Peyer's patch (tissue), 4 donors: ENCODE measurements at regions not wholly inside any gene's neighbourhood (a gene's known extent, or its start where the extent isn't known, plus 50 kb on each side); places are given as distances from the start of the nearest gene placed in this dataset.
A peak's percentile ranks its signal among the peaks of the same experiment; 100 is the strongest.
"Not testable (repeated sequence)": the region's sequence is repeated elsewhere in the genome, so short reads cannot be mapped to it uniquely, and the experiment has no call there.

Source experiments
- DNase-seq, 3 donors: peaks; one replicate each; pipeline ENCODE4 v3.0.0-alpha.2; 2017 to 2019
- H3K27ac ChIP-seq, 4 donors: fragments of 200-600 bp; sonication (generic); one replicate each; pipeline ENCODE4 v1.5.1; 2016 to 2019
- H3K27me3 ChIP-seq, 2 donors: fragments of 200-600 bp; sonication (generic); one replicate each; pipeline ENCODE4 v1.5.1; 2019
- H3K36me3 ChIP-seq, 3 donors: fragments of 200-600 bp; sonication (generic); one replicate each; pipeline ENCODE4 v1.5.1; 2016 to 2019
- H3K4me1 ChIP-seq, 4 donors: fragments of 200-600 bp; sonication (generic); one replicate each; pipeline ENCODE4 v1.5.1; 2016 to 2019
- H3K4me3 ChIP-seq, 4 donors: fragments of 200-600 bp; sonication (generic); 1 replicate in 3 of 4; 2 replicates in 1 of 4; pipeline ENCODE4 v1.5.1; 2016 to 2019; ENCODE audit warnings: mild to moderate bottlenecking in 1 of 4
- H3K9me3 ChIP-seq, 4 donors: fragments of 200-600 bp; sonication (generic); one replicate each; pipeline ENCODE4 v1.5.1; 2016 to 2019; ENCODE audit warnings: mild to moderate bottlenecking in 1 of 4
- CTCF ChIP-seq, 6 experiments: fragments of 450-650 bp in 4 of 6; fragments of 200-600 bp in 2 of 6; sonication (generic) in 1 of 6; IDR thresholded peaks; one replicate each; pipeline ENCODE4 v1.5.1; 2017 to 2019; ENCODE audit warnings: antibody characterized with exemption in 6 of 6, mild to moderate bottlenecking in 3 of 6, moderate library complexity in 1 of 6
- POLR2A ChIP-seq, 2 donors: fragments of 450-650 bp; IDR thresholded peaks; one replicate each; pipeline ENCODE4 v1.5.1; 2017; ENCODE audit warnings: antibody characterized with exemption in 2 of 2, mild to moderate bottlenecking in 2 of 2, moderate library complexity in 2 of 2

- no peak for TF ChIP-seq POLR2A (IDR thresholded peaks at IDR 0.05)
- no peak for TF ChIP-seq CTCF (IDR thresholded peaks at IDR 0.05)
- Histone ChIP-seq H3K9me3 (no peaks in the 10 kb centered on the region), H3K27ac (peak overlapping the region in 2 of 4 donors; percentile 18 to 40), H3K4me1 (peaks cover 0 to 7% (median 0%) of the 10 kb centered on the region in 4 donors), H3K36me3 (no peaks in the 10 kb centered on the region), H3K4me3 (no peak overlapping the region), H3K27me3 (no peaks in the 10 kb centered on the region)
- DNase-seq = no peak
These were observed 630.8 kb upstream of the KCNMB2 start for GRCh38 chr3:177905173-177906125.

GRCh38 chr3:177906126-177906511 is 630.1 kb upstream of the KCNMB2 start:
- no peaks in the 10 kb centered on the region for H3K36me3 ChIP-seq
- H3K4me1 ChIP-seq = peaks cover 0 to 7% (median 0%) of the 10 kb centered on the region in 4 donors
- H3K4me3 ChIP-seq = no peak overlapping the region
- TF ChIP-seq POLR2A (IDR thresholded peaks at IDR 0.05) (no peak), CTCF (IDR thresholded peaks at IDR 0.05) (no peak)
- peak overlapping the region in 1 of 4 donors; percentile 26 for H3K27ac ChIP-seq
- no peaks in the 10 kb centered on the region for H3K9me3 ChIP-seq
- H3K27me3 ChIP-seq = no peaks in the 10 kb centered on the region
- no peak for DNase-seq

GRCh38 chr3:177906578-177907229 is 629.5 kb upstream of the KCNMB2 start:
- no peaks in the 10 kb centered on the region for H3K36me3 ChIP-seq
- TF ChIP-seq CTCF (IDR thresholded peaks at IDR 0.05) (no peak), POLR2A (IDR thresholded peaks at IDR 0.05) (no peak)
- peaks cover 0 to 7% (median 0%) of the 10 kb centered on the region in 4 donors for H3K4me1 ChIP-seq
- no peaks in the 10 kb centered on the region for H3K9me3 ChIP-seq
- no peak overlapping the region for H3K4me3 ChIP-seq
- no peak for DNase-seq
- no peak overlapping the region for H3K27ac ChIP-seq
- H3K27me3 ChIP-seq = no peaks in the 10 kb centered on the region

- H3K4me3 ChIP-seq, H3K27ac ChIP-seq, H3K4me1 ChIP-seq, DNase-seq, H3K27me3 ChIP-seq, H3K9me3 ChIP-seq, H3K36me3 ChIP-seq: not testable (repeated sequence)
These were observed 626.7 kb upstream of the KCNMB2 start for GRCh38 chr3:177909530-177909929.

- DNase-seq = no peak
- TF ChIP-seq POLR2A (IDR thresholded peaks at IDR 0.05) = no peak
- TF ChIP-seq CTCF (IDR thresholded peaks at IDR 0.05) = no peak
- Histone ChIP-seq H3K9me3 (no peaks in the 10 kb centered on the region), H3K4me1 (no peaks in the 10 kb centered on the region), H3K27ac (no peak overlapping the region), H3K4me3 (no peak overlapping the region), H3K36me3 (no peaks in the 10 kb centered on the region), H3K27me3 (no peaks in the 10 kb centered on the region)
These were observed 622.0 kb upstream of the KCNMB2 start for GRCh38 chr3:177914224-177914623.

- Histone ChIP-seq H3K27me3 (no peaks in the 10 kb centered on the region), H3K27ac (no peak overlapping the region), H3K4me3 (no peak overlapping the region), H3K4me1 (no peaks in the 10 kb centered on the region), H3K9me3 (no peaks in the 10 kb centered on the region), H3K36me3 (no peaks in the 10 kb centered on the region)
- no peak for DNase-seq
- TF ChIP-seq CTCF (IDR thresholded peaks at IDR 0.05) (no peak), POLR2A (IDR thresholded peaks at IDR 0.05) (no peak)
These were observed 619.8 kb upstream of the KCNMB2 start for GRCh38 chr3:177916461-177916860.
